PC-3 (cell line): ENCODE measurements at regions not wholly inside any gene's neighbourhood (a gene's known extent, or its start where the extent isn't known, plus 50 kb on each side); places are given as distances from the start of the nearest gene placed in this dataset.

Experiments
- EZH2 ChIP-seq: fragments of 300-600 bp; sonication (generic); IDR thresholded peaks from one replicate; pipeline ENCODE4 v1.6.1; 2017; ENCODE audit warnings: antibody characterized with exemption, mild to moderate bottlenecking, low read length; ENCODE audit not compliant: unreplicated experiment
- TF ChIP-seq, protein P1 (sequence below): fragments of 300-600 bp; sonication (generic); conservative IDR thresholded peaks from 2 replicates; pipeline ENCODE4 v1.5.1; 2017; ENCODE audit warnings: antibody characterized with exemption, low read depth, mild to moderate bottlenecking, low read length

DNA sequence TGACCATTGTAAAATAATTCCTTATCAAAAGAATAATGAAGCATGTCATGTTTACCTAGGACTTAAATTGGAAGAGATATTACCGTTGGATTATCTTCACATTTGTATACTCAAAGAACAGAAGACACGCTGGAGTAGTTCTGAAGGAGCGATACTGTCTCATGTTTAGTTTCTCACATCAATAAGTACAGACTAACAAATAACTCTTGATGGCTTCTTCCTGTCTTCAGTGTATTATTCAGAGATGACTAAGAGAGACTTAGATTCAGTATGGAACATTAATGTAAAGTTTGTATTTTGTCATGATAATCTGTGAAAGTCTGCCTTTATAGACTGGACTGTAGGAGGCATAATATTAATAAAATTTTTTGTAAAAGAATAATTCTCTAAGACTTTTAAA is 72.7 kb downstream of the SPRY1 start:
- TF ChIP-seq, protein P1, sequence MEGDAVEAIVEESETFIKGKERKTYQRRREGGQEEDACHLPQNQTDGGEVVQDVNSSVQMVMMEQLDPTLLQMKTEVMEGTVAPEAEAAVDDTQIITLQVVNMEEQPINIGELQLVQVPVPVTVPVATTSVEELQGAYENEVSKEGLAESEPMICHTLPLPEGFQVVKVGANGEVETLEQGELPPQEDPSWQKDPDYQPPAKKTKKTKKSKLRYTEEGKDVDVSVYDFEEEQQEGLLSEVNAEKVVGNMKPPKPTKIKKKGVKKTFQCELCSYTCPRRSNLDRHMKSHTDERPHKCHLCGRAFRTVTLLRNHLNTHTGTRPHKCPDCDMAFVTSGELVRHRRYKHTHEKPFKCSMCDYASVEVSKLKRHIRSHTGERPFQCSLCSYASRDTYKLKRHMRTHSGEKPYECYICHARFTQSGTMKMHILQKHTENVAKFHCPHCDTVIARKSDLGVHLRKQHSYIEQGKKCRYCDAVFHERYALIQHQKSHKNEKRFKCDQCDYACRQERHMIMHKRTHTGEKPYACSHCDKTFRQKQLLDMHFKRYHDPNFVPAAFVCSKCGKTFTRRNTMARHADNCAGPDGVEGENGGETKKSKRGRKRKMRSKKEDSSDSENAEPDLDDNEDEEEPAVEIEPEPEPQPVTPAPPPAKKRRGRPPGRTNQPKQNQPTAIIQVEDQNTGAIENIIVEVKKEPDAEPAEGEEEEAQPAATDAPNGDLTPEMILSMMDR, result no peak
- TF ChIP-seq EZH2, result no peak
